Gastrocnemius medialis (tissue), 4 donors: ENCODE measurements at regions not wholly inside any gene's neighbourhood (a gene's known extent, or its start where the extent isn't known, plus 50 kb on each side); places are given as distances from the start of the nearest gene placed in this dataset.

Experiments
- ATAC-seq, 2 donors: fragments of 150-250 bp; one replicate each; pipeline ENCODE4 v1.9.1; 2016
- DNase-seq, 2 donors: peaks; one replicate each; pipeline ENCODE4 v3.0.0-alpha.2; 2019
- H3K27ac ChIP-seq, 4 donors: fragments of 200-600 bp; sonication (generic); 1 replicate in 1 of 4; 2 replicates in 3 of 4; pipeline ENCODE4 v1.5.1; 2016 to 2018; ENCODE audit warnings: mild to moderate bottlenecking in 2 of 4, moderate library complexity in 1 of 4
- H3K27me3 ChIP-seq, 3 donors: fragments of 200-600 bp; sonication (generic) in 2 of 3; 1 replicate in 1 of 3; 2 replicates in 2 of 3; pipeline versions ENCODE4 v1.5.1 to v1.6.0; 2016 to 2019; ENCODE audit warnings: mild to moderate bottlenecking in 1 of 3, moderate library complexity in 1 of 3
- H3K36me3 ChIP-seq, 2 donors: fragments of 200-600 bp; sonication (generic) in 1 of 2; one replicate each; pipeline ENCODE4 v1.5.1; 2017 to 2018
- H3K4me1 ChIP-seq, 2 donors: fragments of 200-600 bp; sonication (generic) in 1 of 2; one replicate each; pipeline ENCODE4 v1.5.1; 2016 to 2017; ENCODE audit warnings: mild to moderate bottlenecking in 2 of 2
- H3K4me3 ChIP-seq, 4 donors: fragments of 200-600 bp; sonication (generic) in 3 of 4; 1 replicate in 1 of 4; 2 replicates in 3 of 4; pipeline ENCODE4 v1.5.1; 2016 to 2019; ENCODE audit warnings: mild to moderate bottlenecking in 2 of 4
- H3K9me3 ChIP-seq, 3 donors: fragments of 200-600 bp; sonication (generic) in 2 of 3; 1 replicate in 1 of 3; 2 replicates in 2 of 3; pipeline ENCODE4 v1.5.1; 2016 to 2019
- CTCF ChIP-seq, 5 experiments: fragments of 450-650 bp in 3 of 5; fragments of 200-600 bp in 2 of 5; sonication (generic) in 2 of 5; IDR thresholded peaks in 4 of 5; conservative IDR thresholded peaks in 1 of 5; 1 replicate in 4 of 5; 2 replicates in 1 of 5; pipeline ENCODE4 v1.5.1; 2016 to 2019; ENCODE audit warnings: antibody characterized with exemption in 5 of 5, mild to moderate bottlenecking in 3 of 5, moderate library complexity in 3 of 5
- POLR2A ChIP-seq, 2 donors: fragments of 450-650 bp; IDR thresholded peaks; one replicate each; pipeline ENCODE4 v1.6.1; 2017; ENCODE audit warnings: antibody characterized with exemption in 2 of 2, mild to moderate bottlenecking in 2 of 2, moderate library complexity in 2 of 2
- in situ Hi-C, 4 donors: fragments of 200-750 bp; cut with MboI; loops; one replicate each; pipeline versions ENCODE4 v1.15.0 to v1.8.0; 2017; ENCODE audit warnings: low sequenced_read_pairs in 4 of 4
- intact Hi-C: fragments of 100-400 bp; cut with DNase I; formaldehyde crosslinking; loops from one replicate; pipeline ENCODE4 v1.15.1; 2023; ENCODE audit warnings: low total_unique reads

DNA sequence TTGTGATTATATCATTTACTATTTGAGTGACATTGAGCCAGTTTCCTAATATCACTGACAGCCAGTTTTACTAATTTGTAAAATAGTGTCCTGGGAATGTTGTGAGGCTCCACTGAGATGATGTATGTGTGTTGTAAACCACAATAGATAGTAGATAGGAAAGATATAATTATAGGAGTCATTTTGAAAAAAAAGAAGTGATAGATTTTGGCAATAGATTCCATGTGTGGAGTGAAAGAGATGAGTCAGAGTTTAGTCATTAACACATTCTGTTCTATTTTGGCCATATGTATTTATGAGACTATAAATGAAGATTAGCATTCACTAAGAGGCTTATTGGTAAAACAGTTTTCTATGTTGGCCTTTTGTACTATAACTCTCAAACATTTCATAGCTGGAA, 388.2 kb downstream of the FAM170A start:
- Histone ChIP-seq H3K4me1 (no peaks in the 10 kb centered on the region), H3K9me3 (no peaks in the 10 kb centered on the region), H3K36me3 (no peaks in the 10 kb centered on the region), H3K4me3 (no peak overlapping the region), H3K27ac (no peak overlapping the region), H3K27me3 (no peaks in the 10 kb centered on the region)
- intact Hi-C loops (no loop called here), in situ Hi-C loops (no loop called here)
- TF ChIP-seq POLR2A (IDR thresholded peaks at IDR 0.05) (no peak), CTCF (IDR thresholded peaks at IDR 0.05 in 4 of 5, conservative IDR thresholded peaks at IDR 0.05 in 1 of 5) (no peak)
- no peak for DNase-seq
- no peak for ATAC-seq

DNA sequence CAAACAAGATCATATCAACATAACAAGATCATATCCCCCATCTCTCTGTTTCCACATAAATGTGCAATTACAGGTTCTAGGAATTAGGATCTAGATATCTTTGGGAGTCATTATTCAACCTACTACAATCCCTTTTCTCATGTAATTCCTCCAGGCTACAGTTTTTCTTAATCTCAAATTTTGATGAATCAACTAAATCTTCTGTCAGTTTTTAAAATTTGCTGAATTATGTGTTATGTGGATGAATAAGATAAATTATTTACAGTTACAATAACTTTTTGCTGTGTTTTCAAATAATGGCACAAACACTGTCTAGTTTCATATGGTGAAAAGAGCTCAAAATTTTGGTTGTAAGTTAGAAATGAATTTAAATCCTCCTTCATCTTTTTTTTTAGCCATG, 405.8 kb downstream of the FAM170A start:
- Histone ChIP-seq H3K27me3 (no peaks in the 10 kb centered on the region), H3K9me3 (no peaks in the 10 kb centered on the region), H3K27ac (no peak overlapping the region), H3K4me3 (no peak overlapping the region), H3K36me3 (no peaks in the 10 kb centered on the region), H3K4me1 (no peaks in the 10 kb centered on the region)
- in situ Hi-C loops (no loop called here), intact Hi-C loops (no loop called here)
- TF ChIP-seq CTCF (IDR thresholded peaks at IDR 0.05 in 4 of 5, conservative IDR thresholded peaks at IDR 0.05 in 1 of 5) (no peak), POLR2A (IDR thresholded peaks at IDR 0.05) (no peak)
- ATAC-seq = no peak
- no peak for DNase-seq

- DNase-seq (no peak), ATAC-seq (no peak)
- H3K9me3 ChIP-seq = no peaks in the 10 kb centered on the region
- TF ChIP-seq POLR2A (IDR thresholded peaks at IDR 0.05) (no peak), CTCF (IDR thresholded peaks at IDR 0.05 in 4 of 5, conservative IDR thresholded peaks at IDR 0.05 in 1 of 5) (no peak)
- intact Hi-C loops (no loop called here), in situ Hi-C loops (no loop called here)
- H3K4me3 ChIP-seq = no peak overlapping the region
- no peaks in the 10 kb centered on the region for H3K4me1 ChIP-seq
- H3K27me3 ChIP-seq = no peaks in the 10 kb centered on the region
- no peaks in the 10 kb centered on the region for H3K36me3 ChIP-seq
- H3K27ac ChIP-seq = no peak overlapping the region
These were observed 406.6 kb downstream of the FAM170A start for GRCh38 chr5:120035815-120036577.

GRCh38 chr5:120037451-120037850, 408.1 kb downstream of the FAM170A start:
- Histone ChIP-seq H3K27ac (no peak overlapping the region), H3K36me3 (no peaks in the 10 kb centered on the region), H3K4me1 (no peaks in the 10 kb centered on the region), H3K4me3 (no peak overlapping the region), H3K27me3 (no peaks in the 10 kb centered on the region), H3K9me3 (no peaks in the 10 kb centered on the region)
- in situ Hi-C loops = no loop called here
- TF ChIP-seq POLR2A (IDR thresholded peaks at IDR 0.05) = no peak
- TF ChIP-seq CTCF (IDR thresholded peaks at IDR 0.05 in 4 of 5, conservative IDR thresholded peaks at IDR 0.05 in 1 of 5) = no peak
- DNase-seq (no peak), ATAC-seq (no peak)
- intact Hi-C loops = no loop called here

- TF ChIP-seq CTCF (IDR thresholded peaks at IDR 0.05 in 4 of 5, conservative IDR thresholded peaks at IDR 0.05 in 1 of 5) = no peak
- TF ChIP-seq POLR2A (IDR thresholded peaks at IDR 0.05) = no peak
- Histone ChIP-seq H3K9me3 (no peaks in the 10 kb centered on the region), H3K4me1 (no peaks in the 10 kb centered on the region), H3K27me3 (no peaks in the 10 kb centered on the region), H3K36me3 (no peaks in the 10 kb centered on the region), H3K4me3 (no peak overlapping the region), H3K27ac (no peak overlapping the region)
- ATAC-seq (no peak), DNase-seq (no peak)
- intact Hi-C loops = no loop called here
- in situ Hi-C loops = no loop called here
These were observed 409.8 kb downstream of the FAM170A start for GRCh38 chr5:120039111-120039510.
